HCT116 (cell line): ENCODE measurements at regions not wholly inside any gene's neighbourhood (a gene's known extent, or its start where the extent isn't known, plus 50 kb on each side); places are given as distances from the start of the nearest gene placed in this dataset.

ENCODE experiments used
- ATAC-seq: fragments of 200-7000 bp; cut with Tn5 transposase; 2 replicates; pipeline ENCODE4 v1.9.1; 2020; ENCODE audit warnings: mild to moderate bottlenecking, moderate library complexity
- BruUV-seq: library from RNA; stranded (reverse); fragments of 400-500 nt; replicated peaks from 2 replicates; lab custom pipeline; 2021; lab: Mats Ljungman, UMichigan
- CTCF ChIA-PET: fragments of 300-600 bp; sonication (Branson Sonifier 250); formaldehyde crosslinking; loops from one replicate; lab custom pipeline; 2021; ENCODE audit warnings: antibody characterized with exemption; lab: Charles Lee
- POLR2A ChIA-PET: fragments of 300-600, 350-600 bp; sonication (Branson Sonifier 250); formaldehyde crosslinking; loops from one replicate; lab custom pipeline; 2021; ENCODE audit warnings: antibody characterized with exemption; lab: Charles Lee
- RAD21 ChIA-PET, 2 experiments: fragments of 300-600 bp; sonication (Branson Sonifier 250); formaldehyde crosslinking; loops; one replicate each; lab custom pipeline; 2023; ENCODE audit warnings: low total read pairs in 2 of 2; ENCODE audit not compliant: uncharacterized antibody in 2 of 2, unreplicated experiment in 2 of 2, low non-redundant PET in 1 of 2; lab: Charles Lee
- DNase-seq: peaks from one replicate; pipeline ENCODE4 v3.0.0-alpha.2; 2010; ENCODE audit warnings: low read depth, low spot score
- H2AFZ ChIP-seq: fragments of 200-600 bp; shearing (Covaris generic), sonication (generic); 2 replicates; pipeline ENCODE4 v1.6.1; 2017; ENCODE audit warnings: low read depth, mixed run types, mixed read lengths, antibody characterized with exemption, low read length; ENCODE audit not compliant: poor library complexity, severe bottlenecking
- H3K27ac ChIP-seq: 2 replicates; pipeline ENCODE4 v1.5.1; 2012; ENCODE audit warnings: low read depth, low read length
- H3K27me3 ChIP-seq: fragments of 200-600 bp; sonication (generic); 2 replicates; pipeline ENCODE4 v1.6.1; 2016; ENCODE audit warnings: mixed run types, low read length, mixed read lengths; ENCODE audit not compliant: insufficient read depth
- H3K36me3 ChIP-seq, 2 experiments: fragments of 200-500 bp in 1 of 2; fragments of 200-600 bp in 1 of 2; sonication (Bioruptor generic) in 1 of 2; sonication (generic) in 1 of 2; 2 replicates each; pipeline versions ENCODE4 v1.5.1 to v1.6.1; 2014 to 2016; ENCODE audit warnings: low read length in 2 of 2, inconsistent platforms in 1 of 2, mixed read lengths in 1 of 2, mixed run types in 1 of 2; ENCODE audit not compliant: insufficient read depth in 2 of 2, control insufficient read depth in 1 of 2
- H3K4me1 ChIP-seq, 2 experiments: fragments of 200-600 bp in 1 of 2; sonication (generic) in 1 of 2; 2 replicates each; pipeline versions ENCODE4 v1.5.1 to v1.6.1; 2012 to 2017; ENCODE audit warnings: low read length in 2 of 2, inconsistent platforms in 1 of 2, mild to moderate bottlenecking in 1 of 2, mixed read lengths in 1 of 2, mixed run types in 1 of 2, moderate library complexity in 1 of 2; ENCODE audit not compliant: insufficient read depth in 2 of 2, control insufficient read depth in 1 of 2
- H3K4me2 ChIP-seq: fragments of 200-600 bp; sonication (generic); 2 replicates; pipeline ENCODE4 v1.6.1; 2017; ENCODE audit warnings: mixed run types, low read length, mixed read lengths
- H3K4me3 ChIP-seq, 2 experiments: fragments of 200-600 bp in 1 of 2; sonication (generic) in 1 of 2; replicated peaks in 1 of 2; 2 replicates each; pipeline ENCODE4 v1.5.1; 2011 to 2016; ENCODE audit warnings: low read length in 2 of 2, control low read depth in 1 of 2, low read depth in 1 of 2, mild to moderate bottlenecking in 1 of 2, mixed read lengths in 1 of 2, mixed run types in 1 of 2
- H3K79me2 ChIP-seq: fragments of 200-600 bp; sonication (generic); 2 replicates; pipeline ENCODE4 v1.6.1; 2017; ENCODE audit warnings: mild to moderate bottlenecking, mixed run types, low read length, moderate library complexity, mixed read lengths; ENCODE audit not compliant: insufficient read depth
- H3K9ac ChIP-seq: fragments of 200-600 bp; sonication (generic); 2 replicates; pipeline ENCODE4 v1.6.1; 2016; ENCODE audit warnings: low read length, mixed read lengths
- H3K9me2 ChIP-seq: fragments of 200-600 bp; sonication (generic), shearing (Covaris generic); 2 replicates; pipeline ENCODE4 v1.6.1; 2017; ENCODE audit warnings: mixed run types, mild to moderate bottlenecking, moderate library complexity; ENCODE audit not compliant: insufficient read depth
- H3K9me3 ChIP-seq, 2 experiments: fragments of 200-500 bp in 1 of 2; fragments of 200-600 bp in 1 of 2; sonication (Bioruptor generic) in 1 of 2; sonication (generic) in 1 of 2; 2 replicates each; pipeline ENCODE4 v1.6.1; 2014 to 2017; ENCODE audit warnings: low read length in 2 of 2, mixed read lengths in 2 of 2, inconsistent platforms in 1 of 2, low read depth in 1 of 2, mild to moderate bottlenecking in 1 of 2, mixed run types in 1 of 2, moderate library complexity in 1 of 2; ENCODE audit not compliant: control insufficient read depth in 1 of 2, insufficient read depth in 1 of 2
- H4K20me1 ChIP-seq: fragments of 200-600 bp; sonication (generic), shearing (Covaris generic); 2 replicates; pipeline ENCODE4 v1.6.1; 2017; ENCODE audit warnings: mixed run types, mild to moderate bottlenecking, moderate library complexity; ENCODE audit not compliant: insufficient read depth
- CEBPB ChIP-seq: IDR thresholded peaks from 2 replicates; pipeline ENCODE4 v1.6.1; 2012; ENCODE audit warnings: low read depth
- FOSL1 ChIP-seq: IDR thresholded peaks from 2 replicates; pipeline ENCODE4 v1.6.1; 2012; ENCODE audit warnings: low read depth
- JUND ChIP-seq: IDR thresholded peaks from 2 replicates; pipeline ENCODE4 v1.6.1; 2012
- POLR2A ChIP-seq: IDR thresholded peaks from 2 replicates; pipeline ENCODE4 v1.7.0; 2011; ENCODE audit warnings: borderline replicate concordance; ENCODE audit not compliant: insufficient read depth, insufficient read length; ENCODE audit errors: extremely low read depth
- RAD21 ChIP-seq: IDR thresholded peaks from 2 replicates; pipeline ENCODE4 v1.6.1; 2012; ENCODE audit warnings: low read depth, mild to moderate bottlenecking
- SIN3A ChIP-seq: IDR thresholded peaks from 2 replicates; pipeline ENCODE4 v1.6.1; 2012; ENCODE audit warnings: low read depth
- ZFX ChIP-seq: fragments of 450-650 bp; IDR thresholded peaks from 2 replicates; pipeline ENCODE4 v1.6.1; 2017
- ZNF274 ChIP-seq: fragments of 200-500 bp; sonication (Bioruptor generic); IDR thresholded peaks from 2 replicates; pipeline ENCODE4 v1.6.1; 2014; ENCODE audit warnings: mild to moderate bottlenecking, low read depth, low read length, inconsistent platforms
- intact Hi-C: fragments of 100-400 bp; cut with micrococcal nuclease; formaldehyde crosslinking; loops from 2 replicates; pipeline ENCODE4 v1.10.0; 2022
- TF ChIP-seq, protein P1 (sequence below): IDR thresholded peaks from 2 replicates; pipeline ENCODE4 v1.6.1; 2012
- TF ChIP-seq, protein P2 (sequence below), 3 experiments: fragments of 200-600 bp in 1 of 3; sonication (generic) in 1 of 3; IDR thresholded peaks in 2 of 3; conservative IDR thresholded peaks in 1 of 3; 2 replicates each; pipeline ENCODE4 v1.5.1; 2012 to 2017; ENCODE audit warnings: low read depth in 2 of 3, low read length in 2 of 3, antibody characterized with exemption in 1 of 3, borderline replicate concordance in 1 of 3, control low read depth in 1 of 3, mild to moderate bottlenecking in 1 of 3, mixed read lengths in 1 of 3, mixed run types in 1 of 3, moderate library complexity in 1 of 3; ENCODE audit not compliant: insufficient read depth in 1 of 3

DNA sequence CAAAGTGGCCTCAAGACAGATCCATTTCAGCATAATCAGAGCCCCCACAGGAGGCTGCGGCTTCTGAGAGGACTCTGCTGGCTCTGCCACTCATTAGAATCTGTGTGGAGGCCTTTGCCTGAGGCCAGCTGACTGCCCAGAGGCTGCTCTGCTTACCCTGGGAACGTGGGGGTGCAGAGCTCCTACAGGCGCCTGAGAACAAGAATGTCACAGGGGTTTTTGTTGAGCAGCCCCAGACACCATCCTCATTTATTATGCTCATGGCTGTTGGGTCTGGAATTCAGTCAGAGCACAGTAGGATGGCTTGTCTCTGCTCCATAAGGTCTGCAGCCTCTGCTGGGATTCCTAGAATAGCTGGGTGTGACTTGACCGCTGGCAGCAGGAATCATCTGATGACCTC is 101.8 kb upstream of the GDF10 start:
- RAD21 ChIA-PET = no interaction called here
- Histone ChIP-seq H3K4me3 (no peak overlapping the region), H3K79me2 (no peaks in the 10 kb centered on the region), H3K27me3 (no peaks in the 10 kb centered on the region), H3K9ac (no peak overlapping the region), H4K20me1 (no peaks in the 10 kb centered on the region), H3K4me1 (no peaks in the 10 kb centered on the region), H2AFZ (no peak overlapping the region), H3K9me2 (no peaks in the 10 kb centered on the region), H3K4me2 (no peak overlapping the region), H3K36me3 (no peaks in the 10 kb centered on the region), H3K27ac (no peak overlapping the region), H3K9me3 (no peaks in the 10 kb centered on the region)
- ATAC-seq (no peak), DNase-seq (no peak)
- BruUV-seq = no TSS peak
- CTCF ChIA-PET = no interaction called here
- intact Hi-C loops = no loop called here
- POLR2A ChIA-PET = no interaction called here
- TF ChIP-seq POLR2A (no peak), CEBPB (no peak), ZNF274 (no peak), RAD21 (no peak), SIN3A (no peak), FOSL1 (no peak), ZFX (no peak)
- TF ChIP-seq, protein P1, sequence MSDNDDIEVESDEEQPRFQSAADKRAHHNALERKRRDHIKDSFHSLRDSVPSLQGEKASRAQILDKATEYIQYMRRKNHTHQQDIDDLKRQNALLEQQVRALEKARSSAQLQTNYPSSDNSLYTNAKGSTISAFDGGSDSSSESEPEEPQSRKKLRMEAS = no peak
- TF ChIP-seq, protein P2, sequence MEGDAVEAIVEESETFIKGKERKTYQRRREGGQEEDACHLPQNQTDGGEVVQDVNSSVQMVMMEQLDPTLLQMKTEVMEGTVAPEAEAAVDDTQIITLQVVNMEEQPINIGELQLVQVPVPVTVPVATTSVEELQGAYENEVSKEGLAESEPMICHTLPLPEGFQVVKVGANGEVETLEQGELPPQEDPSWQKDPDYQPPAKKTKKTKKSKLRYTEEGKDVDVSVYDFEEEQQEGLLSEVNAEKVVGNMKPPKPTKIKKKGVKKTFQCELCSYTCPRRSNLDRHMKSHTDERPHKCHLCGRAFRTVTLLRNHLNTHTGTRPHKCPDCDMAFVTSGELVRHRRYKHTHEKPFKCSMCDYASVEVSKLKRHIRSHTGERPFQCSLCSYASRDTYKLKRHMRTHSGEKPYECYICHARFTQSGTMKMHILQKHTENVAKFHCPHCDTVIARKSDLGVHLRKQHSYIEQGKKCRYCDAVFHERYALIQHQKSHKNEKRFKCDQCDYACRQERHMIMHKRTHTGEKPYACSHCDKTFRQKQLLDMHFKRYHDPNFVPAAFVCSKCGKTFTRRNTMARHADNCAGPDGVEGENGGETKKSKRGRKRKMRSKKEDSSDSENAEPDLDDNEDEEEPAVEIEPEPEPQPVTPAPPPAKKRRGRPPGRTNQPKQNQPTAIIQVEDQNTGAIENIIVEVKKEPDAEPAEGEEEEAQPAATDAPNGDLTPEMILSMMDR (IDR thresholded peaks at IDR 0.05 in 2 of 3, conservative IDR thresholded peaks at IDR 0.05 in 1 of 3; ENCODE audit: borderline replicate concordance in 1 of 3, insufficient read depth in 1 of 3, low read depth in 2 of 3, low read length in 2 of 3) = no peak

DNA sequence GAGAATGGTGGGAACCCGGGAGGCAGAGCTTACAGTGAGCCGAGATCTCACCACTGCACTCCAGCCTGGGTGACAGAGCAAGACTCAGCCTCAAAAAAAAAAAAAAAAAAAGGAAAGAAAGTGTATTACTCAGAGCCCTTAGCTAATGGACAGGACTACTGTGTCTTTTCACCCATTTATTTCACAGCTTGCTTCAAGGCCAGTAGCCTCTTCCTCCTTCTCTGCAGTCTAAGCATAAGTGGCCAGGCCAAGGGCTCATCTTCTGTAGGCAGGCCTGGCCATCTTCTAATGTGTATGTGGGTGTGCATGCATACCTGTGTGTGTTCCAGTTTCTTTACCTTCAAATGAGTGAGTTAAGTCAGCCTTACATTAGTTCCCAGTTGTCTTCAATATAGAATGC is 94.8 kb upstream of the GDF10 start:
- DNase-seq (no peak), ATAC-seq (no peak)
- POLR2A ChIA-PET = no interaction called here
- Histone ChIP-seq H3K79me2 (no peaks in the 10 kb centered on the region), H3K9ac (no peak overlapping the region), H3K27me3 (no peaks in the 10 kb centered on the region), H2AFZ (no peak overlapping the region), H3K27ac (no peak overlapping the region), H3K4me3 (no peak overlapping the region), H3K4me2 (no peak overlapping the region), H3K4me1 (no peaks in the 10 kb centered on the region), H4K20me1 (no peaks in the 10 kb centered on the region), H3K36me3 (no peaks in the 10 kb centered on the region), H3K9me3 (no peaks in the 10 kb centered on the region), H3K9me2 (no peaks in the 10 kb centered on the region)
- BruUV-seq = no TSS peak
- RAD21 ChIA-PET = no interaction called here
- intact Hi-C loops = no loop called here
- no peak for TF ChIP-seq JUND
- CTCF ChIA-PET = no interaction called here
